CD4-positive, alpha-beta T cell treated with Interleukin-15 for 4 hours (primary cell): ENCODE measurements at regions not wholly inside any gene's neighbourhood (a gene's known extent, or its start where the extent isn't known, plus 50 kb on each side); places are given as distances from the start of the nearest gene placed in this dataset.
"Not testable (repeated sequence)": the region's sequence is repeated elsewhere in the genome, so short reads cannot be mapped to it uniquely, and the experiment has no call there.

Experiments
- DNase-seq: peaks from one replicate; pipeline ENCODE4 v3.0.0-alpha.2; 2020; ENCODE audit warnings: low spot score

- DNase-seq: not testable (repeated sequence)
These were observed 312.8 kb downstream of the RPIA start for GRCh38 chr2:89004238-89004637.

DNA sequence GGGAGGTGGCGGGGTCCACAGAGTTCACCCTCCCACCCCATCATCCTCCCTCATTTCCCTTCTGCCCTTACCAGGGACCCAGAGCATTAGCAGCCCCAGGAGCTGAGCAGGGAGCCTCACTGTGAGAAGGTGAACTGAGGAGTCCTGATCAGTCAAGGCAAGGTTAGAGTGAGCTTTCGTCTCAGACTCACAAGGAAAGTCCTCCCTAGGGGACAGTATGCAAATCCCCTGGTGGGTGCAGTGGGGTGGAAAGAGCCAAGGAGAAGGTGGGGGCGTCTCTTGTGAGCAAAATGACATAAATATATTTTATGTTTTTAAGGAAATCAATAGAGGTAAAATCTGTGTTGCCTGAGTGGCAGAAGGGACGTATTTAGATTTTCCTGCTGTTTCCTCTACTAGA is 329.1 kb downstream of the RPIA start:
- DNase-seq: not testable (repeated sequence)

GRCh38 chr2:89026296-89026695 is 334.8 kb downstream of the RPIA start:
- DNase-seq: not testable (repeated sequence)

- DNase-seq: not testable (repeated sequence)
These were observed 335.6 kb downstream of the RPIA start for GRCh38 chr2:89027115-89027514.

- DNase-seq: not testable (repeated sequence)
These were observed 336.1 kb downstream of the RPIA start for GRCh38 chr2:89027536-89027935.

GRCh38 chr2:89029257-89029656 is 337.8 kb downstream of the RPIA start:
- DNase-seq: not testable (repeated sequence)

DNA sequence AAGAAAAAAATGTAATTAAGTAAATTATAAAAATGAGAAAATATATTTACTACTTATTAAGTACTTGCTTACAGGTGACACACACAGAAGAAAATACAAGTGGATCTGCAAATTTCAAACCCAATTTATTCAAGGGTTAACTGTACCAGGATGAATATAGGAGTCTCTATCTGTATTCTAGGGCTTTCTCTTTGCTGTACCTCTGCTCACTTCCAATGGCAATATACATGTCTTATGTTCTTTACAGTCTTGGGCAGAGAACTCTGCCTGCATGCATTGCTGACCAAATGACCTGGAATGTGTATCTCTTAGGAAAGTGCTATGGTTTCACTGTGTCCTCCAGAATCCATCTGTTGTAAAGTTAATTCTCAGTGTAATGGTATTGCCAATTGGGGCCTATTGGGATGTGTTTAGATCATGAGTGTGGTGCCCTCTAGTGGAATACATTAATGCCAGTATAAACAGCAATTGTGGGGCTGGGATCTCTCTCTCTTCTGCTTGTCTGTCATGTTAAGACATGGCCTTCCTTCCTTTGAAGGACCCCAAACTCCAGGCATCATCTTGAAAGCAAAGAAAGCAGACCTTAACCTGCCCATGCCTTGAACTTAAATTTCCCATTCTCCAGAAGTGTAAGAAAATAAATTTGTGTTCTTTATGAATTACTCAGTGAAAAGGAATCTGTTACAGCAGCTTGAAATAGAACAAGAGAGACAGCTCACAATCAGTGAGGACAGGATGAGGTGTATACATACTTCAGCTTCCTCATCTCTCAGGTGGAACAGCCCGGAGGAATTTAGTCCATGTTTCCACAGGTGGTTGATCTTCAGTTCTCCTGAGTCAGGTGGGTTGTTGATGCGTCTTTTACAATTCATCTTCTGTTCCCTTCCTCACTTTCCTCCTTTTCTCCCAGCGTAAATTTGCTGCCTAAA is 356.9 kb downstream of the RPIA start:
- peak; percentile 3 for DNase-seq

DNA sequence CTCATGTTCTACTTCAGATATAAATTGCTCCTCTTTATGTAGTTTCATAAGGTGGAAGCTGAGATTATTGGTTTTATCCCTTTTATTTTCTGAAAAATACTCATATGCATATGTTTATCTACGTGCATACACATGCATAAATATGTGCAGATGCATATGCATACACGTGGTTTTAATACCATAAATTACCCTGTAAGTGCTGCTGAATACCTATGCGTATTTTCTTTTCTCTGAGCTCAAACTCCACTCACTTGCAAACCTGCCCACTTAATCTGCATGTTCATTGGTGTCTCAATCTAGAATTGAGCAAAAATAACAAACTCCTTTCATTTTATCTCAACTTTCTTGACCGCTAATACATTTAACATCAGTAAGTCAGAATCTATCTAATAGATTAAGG is 367.1 kb downstream of the RPIA start:
- DNase-seq: not testable (repeated sequence)

DNA sequence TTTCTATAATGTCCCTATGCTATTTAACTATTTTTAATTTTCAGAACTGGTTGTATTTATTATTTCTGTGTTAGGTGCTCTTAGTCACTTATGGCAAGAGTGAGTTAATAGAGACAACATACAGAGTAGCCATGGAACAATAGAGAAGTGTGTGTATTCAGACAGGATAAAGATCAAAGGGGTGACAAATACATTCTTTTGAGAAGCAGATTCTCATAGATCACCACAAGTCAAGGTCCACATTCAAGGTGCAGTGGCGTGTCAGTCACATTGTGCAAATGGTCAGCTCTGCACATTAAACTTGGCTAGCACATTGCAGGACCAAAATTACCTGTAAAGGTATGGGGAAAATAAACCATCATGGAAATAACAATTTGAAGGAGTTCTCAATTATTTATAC is 369.7 kb downstream of the RPIA start:
- not testable (repeated sequence) for DNase-seq

GRCh38 chr2:89076771-89077170 is 385.3 kb downstream of the RPIA start:
- DNase-seq: not testable (repeated sequence)

- not testable (repeated sequence) for DNase-seq
These were observed 401.4 kb downstream of the RPIA start for GRCh38 chr2:89092911-89093310.

DNA sequence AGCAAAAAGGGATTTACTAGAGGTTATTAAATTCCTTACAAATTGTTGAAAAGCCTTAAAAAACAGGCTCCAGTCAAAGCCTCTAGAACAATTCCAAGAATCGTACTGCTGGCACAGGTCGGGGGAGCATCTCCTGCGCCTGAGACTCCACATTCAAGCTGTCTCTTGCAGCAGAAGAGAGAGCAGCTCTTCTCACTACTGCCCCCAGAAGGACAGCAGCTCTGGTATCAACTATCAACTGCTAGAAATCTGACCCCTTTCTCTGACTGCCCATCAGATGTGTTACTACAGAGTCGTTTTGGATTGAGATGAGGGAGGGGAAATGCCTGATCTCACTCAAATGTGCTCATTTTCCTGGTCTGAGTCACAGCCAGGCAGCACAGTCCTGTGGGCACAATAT is 403.6 kb downstream of the RPIA start:
- not testable (repeated sequence) for DNase-seq

- not testable (repeated sequence) for DNase-seq
These were observed 411.1 kb downstream of the RPIA start for GRCh38 chr2:89102587-89102986.

DNA sequence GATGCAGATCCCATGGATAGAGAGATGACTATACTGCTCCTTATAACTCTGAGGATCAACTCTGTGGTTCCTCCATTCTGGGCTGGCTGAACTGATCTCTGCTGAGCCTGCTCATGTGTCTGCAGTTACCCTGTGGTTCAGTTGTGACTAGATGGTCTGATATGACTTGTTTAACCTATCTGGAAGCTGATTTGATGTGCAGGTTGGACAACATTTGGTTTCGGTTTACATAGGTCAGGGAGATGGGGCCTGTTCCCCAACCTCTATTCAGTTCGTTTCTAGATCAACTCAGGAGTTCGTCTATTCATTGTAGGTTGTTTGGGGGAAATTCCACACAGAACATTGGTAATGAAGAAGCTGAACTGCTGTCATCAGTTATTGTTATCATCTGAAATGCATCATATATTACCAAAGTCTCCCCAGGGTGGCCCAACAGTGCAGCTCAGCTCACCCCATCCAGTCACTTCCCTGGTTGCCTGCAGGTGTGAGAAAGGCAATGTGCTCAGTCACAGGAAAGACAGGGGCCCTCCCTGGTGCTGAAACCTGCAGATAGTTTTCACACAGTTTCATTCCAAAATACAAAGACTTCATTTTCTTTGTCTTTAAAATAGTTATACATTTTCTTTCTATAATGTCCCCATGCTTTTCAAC is 415.0 kb downstream of the RPIA start:
- not testable (repeated sequence) for DNase-seq

- DNase-seq: not testable (repeated sequence)
These were observed 421.0 kb downstream of the RPIA start for GRCh38 chr2:89112434-89112833.

- not testable (repeated sequence) for DNase-seq
These were observed 421.8 kb downstream of the RPIA start for GRCh38 chr2:89113286-89113685.

GRCh38 chr2:89129440-89129839 is 438.0 kb downstream of the RPIA start:
- not testable (repeated sequence) for DNase-seq

GRCh38 chr2:89130665-89131308 is 439.3 kb downstream of the RPIA start:
- not testable (repeated sequence) for DNase-seq

DNA sequence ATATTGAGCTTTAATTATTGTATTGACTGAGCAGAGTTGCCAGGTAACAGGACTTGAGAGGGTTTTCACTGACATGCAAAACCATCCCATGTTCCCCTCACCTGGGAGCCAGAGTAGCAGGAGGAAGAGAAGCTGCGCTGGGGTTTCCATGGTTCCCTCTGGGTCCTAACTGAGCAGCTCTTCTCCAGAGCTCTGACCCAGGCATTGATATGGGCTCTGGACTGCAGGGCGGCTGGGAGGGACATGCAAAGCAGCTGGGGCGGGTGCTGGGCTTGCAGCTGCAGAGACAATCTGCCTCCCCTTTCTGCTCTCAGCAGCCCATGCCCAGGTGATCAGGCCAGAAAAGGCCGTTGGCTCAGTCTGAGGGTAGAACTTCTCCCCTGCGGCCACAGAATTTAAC is 451.5 kb downstream of the RPIA start:
- not testable (repeated sequence) for DNase-seq

DNA sequence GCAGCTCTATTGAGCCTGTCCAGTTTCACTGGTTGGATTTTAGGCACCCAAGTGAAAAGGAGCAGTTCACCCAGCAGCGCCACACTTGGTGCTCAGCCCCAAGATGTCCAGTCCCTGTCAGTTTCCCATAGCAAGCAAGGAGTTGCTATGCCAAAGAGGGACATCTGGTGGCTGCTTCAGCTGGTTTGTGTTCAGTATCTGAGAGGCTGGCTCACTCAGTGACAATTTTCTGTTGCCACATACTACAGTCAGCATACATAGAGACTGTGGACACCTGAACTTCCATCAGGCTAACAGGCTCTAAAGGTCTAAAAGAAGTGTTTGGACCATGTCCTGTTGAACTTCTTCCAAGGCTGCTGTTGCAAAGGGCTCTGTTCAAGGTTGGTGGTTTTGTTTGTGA is 453.9 kb downstream of the RPIA start:
- not testable (repeated sequence) for DNase-seq

GRCh38 chr2:89148256-89148655 is 456.8 kb downstream of the RPIA start:
- not testable (repeated sequence) for DNase-seq

- DNase-seq: not testable (repeated sequence)
These were observed 460.2 kb downstream of the RPIA start for GRCh38 chr2:89151699-89152098.
